GM23338 (cell line): ENCODE measurements at regions not wholly inside any gene's neighbourhood (a gene's known extent, or its start where the extent isn't known, plus 50 kb on each side); places are given as distances from the start of the nearest gene placed in this dataset.

Source experiments
- ATAC-seq: fragments of 200-7000 bp; cut with Tn5 transposase; 3 replicates; pipeline ENCODE4 v1.9.1; 2020
- DNase-seq: peaks from one replicate; pipeline ENCODE4 v3.0.0-alpha.2; 2015; ENCODE audit warnings: low spot score
- H2AFZ ChIP-seq: fragments of 200-600 bp; sonication (generic); 2 replicates; pipeline ENCODE4 v1.8.0; 2016; ENCODE audit warnings: antibody characterized with exemption, mild to moderate bottlenecking, moderate library complexity
- H3F3A ChIP-seq: fragments of 200-600 bp; sonication (generic); replicated peaks from 2 replicates; pipeline ENCODE4 v1.8.0; 2017; ENCODE audit warnings: antibody characterized with exemption, mixed run types, low read depth
- H3K27ac ChIP-seq: fragments of 200-600 bp; sonication (generic); 2 replicates; pipeline ENCODE4 v1.6.1; 2016; ENCODE audit warnings: low read depth
- H3K27me3 ChIP-seq: fragments of 200-600 bp; sonication (generic); 2 replicates; pipeline ENCODE4 v1.8.0; 2016; ENCODE audit warnings: mild to moderate bottlenecking, mixed run types, moderate library complexity; ENCODE audit not compliant: insufficient read depth
- H3K36me3 ChIP-seq: fragments of 200-600 bp; sonication (generic); 2 replicates; pipeline ENCODE4 v1.8.0; 2016; ENCODE audit warnings: mild to moderate bottlenecking; ENCODE audit not compliant: insufficient read depth
- H3K4me1 ChIP-seq: fragments of 200-600 bp; sonication (generic); 2 replicates; pipeline ENCODE4 v1.8.0; 2016; ENCODE audit warnings: mild to moderate bottlenecking, moderate library complexity; ENCODE audit not compliant: insufficient read depth
- H3K4me2 ChIP-seq: fragments of 200-600 bp; sonication (generic); 2 replicates; pipeline ENCODE4 v1.7.1; 2017; ENCODE audit warnings: mixed run types
- H3K4me3 ChIP-seq: fragments of 200-600 bp; sonication (generic); 2 replicates; pipeline ENCODE4 v1.6.1; 2016; ENCODE audit warnings: mixed run types
- H3K79me2 ChIP-seq: fragments of 200-600 bp; sonication (generic); replicated peaks from 2 replicates; pipeline ENCODE4 v1.8.0; 2017; ENCODE audit warnings: mild to moderate bottlenecking; ENCODE audit not compliant: insufficient read depth
- H3K9me2 ChIP-seq: fragments of 200-600 bp; sonication (generic); 2 replicates; pipeline ENCODE4 v1.8.0; 2017; ENCODE audit not compliant: insufficient read depth
- H4K20me1 ChIP-seq: fragments of 200-600 bp; sonication (generic); replicated peaks from 2 replicates; pipeline ENCODE4 v1.8.0; 2017; ENCODE audit warnings: mild to moderate bottlenecking; ENCODE audit not compliant: insufficient read depth
- H3K27ac Mint-ChIP-seq: 2 replicates; pipeline ENCODE4 v1.8.0; 2020; ENCODE audit warnings: inconsistent platforms, mild to moderate bottlenecking, moderate library complexity, mixed read lengths
- H3K27me3 Mint-ChIP-seq: 3 replicates; pipeline ENCODE4 v1.8.0; 2022; ENCODE audit warnings: low read depth, mild to moderate bottlenecking, moderate library complexity, mixed read lengths, inconsistent platforms; ENCODE audit not compliant: insufficient read depth, poor library complexity
- H3K36me3 Mint-ChIP-seq: 3 replicates; pipeline ENCODE4 v1.8.0; 2021; ENCODE audit warnings: low read depth, mild to moderate bottlenecking, inconsistent platforms, moderate library complexity, mixed read lengths
- H3K4me1 Mint-ChIP-seq: 3 replicates; pipeline ENCODE4 v1.8.0; 2020; ENCODE audit warnings: mild to moderate bottlenecking, inconsistent platforms, mixed read lengths
- H3K4me3 Mint-ChIP-seq: 3 replicates; pipeline ENCODE4 v1.8.0; 2021; ENCODE audit warnings: moderate library complexity, mild to moderate bottlenecking, inconsistent platforms, mixed read lengths
- H3K9me3 Mint-ChIP-seq: 3 replicates; pipeline ENCODE4 v1.8.0; 2020; ENCODE audit warnings: moderate library complexity, mild to moderate bottlenecking, inconsistent platforms, mixed read lengths
- CTCF ChIP-seq, 2 experiments: fragments of 200-600 bp in 1 of 2; sonication (generic) in 1 of 2; conservative IDR thresholded peaks; 2 replicates each; pipeline versions ENCODE4 v1.5.1 to v1.6.1; 2016 to 2017; ENCODE audit warnings: antibody characterized with exemption in 2 of 2, low read depth in 2 of 2, mild to moderate bottlenecking in 2 of 2, moderate library complexity in 1 of 2
- EZH2phosphoT487 ChIP-seq: fragments of 200-600 bp; sonication (generic); IDR thresholded peaks from one replicate; pipeline ENCODE4 v1.8.1; 2018; ENCODE audit warnings: antibody characterized with exemption; ENCODE audit not compliant: unreplicated experiment
- POLR2AphosphoS5 ChIP-seq: IDR thresholded peaks from 2 replicates; pipeline ENCODE4 v1.6.1; 2016; ENCODE audit warnings: antibody characterized with exemption, low read depth
- STAT1 ChIP-seq: IDR thresholded peaks from one replicate; pipeline ENCODE4 v1.6.1; 2016; ENCODE audit warnings: antibody characterized with exemption; ENCODE audit not compliant: unreplicated experiment
- ZNF114 ChIP-seq: fragments of 250-450 bp; sonication (Bioruptor Pico); IDR thresholded peaks from 2 replicates; pipeline ENCODE4 v1.5.0; 2020; ENCODE audit warnings: mild to moderate bottlenecking, moderate library complexity
- ZNF331 ChIP-seq: fragments of 250-450 bp; sonication (Bioruptor Pico); IDR thresholded peaks from 2 replicates; pipeline ENCODE4 v1.5.0; 2020; ENCODE audit warnings: low read depth, mild to moderate bottlenecking, moderate library complexity
- ZNF462 ChIP-seq: fragments of 250-450 bp; sonication (Bioruptor Pico); IDR thresholded peaks from 2 replicates; pipeline ENCODE4 v1.5.0; 2020; ENCODE audit warnings: mild to moderate bottlenecking, moderate library complexity

GRCh38 chr5:10903786-10904560 is 142.9 kb upstream of the DAP start (continued):
- no peak for TF ChIP-seq ZNF462 (CRISPR knock-in tag)
- no peak for TF ChIP-seq CTCF (conservative IDR thresholded peaks at IDR 0.05; ENCODE audit: low read depth in 2 of 2)

GRCh38 chr5:10902145-10902544 is 141.1 kb upstream of the DAP start:
- H3K79me2 ChIP-seq = no peaks in the 10 kb centered on the region
- no peak overlapping the region for H3K4me3 ChIP-seq
- H3K36me3 Mint-ChIP-seq = no peaks in the 10 kb centered on the region
- no peaks in the 10 kb centered on the region for H3F3A ChIP-seq
- H3K27me3 Mint-ChIP-seq = peaks cover 3% of the 10 kb centered on the region
- peaks cover 64% of the 10 kb centered on the region for H3K4me1 ChIP-seq
- DNase-seq = no peak
- H2AFZ ChIP-seq = 0 out of 2 replicates have a peak overlapping the region, but pooled peaks have one; percentile 8
- no peaks in the 10 kb centered on the region for H4K20me1 ChIP-seq
- H3K9me3 Mint-ChIP-seq = no peaks in the 10 kb centered on the region; the same call in 2 of the 3 replicates
- no peaks in the 10 kb centered on the region for H3K36me3 ChIP-seq
- H3K27me3 ChIP-seq = no peaks in the 10 kb centered on the region
- H3K4me2 ChIP-seq = peak overlapping the region; percentile 37; the same call in 1 of the 2 replicates
- H3K9me2 ChIP-seq = 0 out of 2 replicates have a peak, but pooled peaks cover 5% of the 10 kb centered on the region
- H3K4me3 Mint-ChIP-seq = no peak overlapping the region
- peaks cover 71% of the 10 kb centered on the region for H3K4me1 Mint-ChIP-seq
- no peak overlapping the region for H3K27ac Mint-ChIP-seq
- ATAC-seq = no peak
- no peak overlapping the region for H3K27ac ChIP-seq
- TF ChIP-seq STAT1 = no peak
- no peak for TF ChIP-seq EZH2phosphoT487
- no peak for TF ChIP-seq POLR2AphosphoS5
- no peak for TF ChIP-seq ZNF114
- TF ChIP-seq ZNF331 (CRISPR knock-in tag) = no peak
- TF ChIP-seq ZNF462 (CRISPR knock-in tag) = no peak
